ENCODE measurements at regions not wholly inside any gene's neighbourhood (a gene's known extent, or its start where the extent isn't known, plus 50 kb on each side); places are given as distances from the start of the nearest gene placed in this dataset.

DNA sequence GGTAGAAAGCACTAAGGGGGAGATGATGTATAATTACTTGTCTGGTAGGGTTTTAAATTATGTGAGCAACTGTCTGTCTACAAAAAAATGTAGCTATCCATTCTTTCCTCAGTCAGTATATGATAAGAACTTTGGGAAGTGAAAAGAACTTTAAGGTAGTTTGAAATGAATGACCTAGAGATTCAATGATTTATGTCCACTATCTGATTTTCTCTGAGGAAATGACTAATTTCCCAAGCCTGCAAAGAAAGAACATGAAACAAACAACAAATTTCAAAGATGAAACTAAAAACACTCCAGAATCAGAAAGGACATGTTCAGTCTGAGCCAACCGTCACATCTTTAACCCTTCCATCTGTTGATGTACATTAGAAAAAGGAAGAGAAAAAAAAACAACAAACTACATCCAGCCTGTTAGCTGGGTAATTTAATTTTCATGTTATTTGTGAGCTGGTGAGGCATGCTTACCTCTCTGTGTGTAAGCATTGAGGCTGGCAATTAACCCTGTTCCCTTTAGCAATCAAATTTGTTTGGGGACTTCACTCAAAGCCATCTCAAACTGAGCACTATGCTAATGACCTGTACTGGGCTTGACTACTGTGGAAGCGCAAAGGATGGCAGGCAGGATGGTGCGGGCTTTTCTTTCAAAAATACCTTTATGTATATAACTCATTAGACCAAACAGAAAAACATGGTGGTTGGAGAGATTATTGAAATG, 220.1 kb downstream of the TUSC7 start:
- no peak for DNase-seq (ENCODE audit: low read depth in 2 of 3, low spot score in 2 of 3)

DNA sequence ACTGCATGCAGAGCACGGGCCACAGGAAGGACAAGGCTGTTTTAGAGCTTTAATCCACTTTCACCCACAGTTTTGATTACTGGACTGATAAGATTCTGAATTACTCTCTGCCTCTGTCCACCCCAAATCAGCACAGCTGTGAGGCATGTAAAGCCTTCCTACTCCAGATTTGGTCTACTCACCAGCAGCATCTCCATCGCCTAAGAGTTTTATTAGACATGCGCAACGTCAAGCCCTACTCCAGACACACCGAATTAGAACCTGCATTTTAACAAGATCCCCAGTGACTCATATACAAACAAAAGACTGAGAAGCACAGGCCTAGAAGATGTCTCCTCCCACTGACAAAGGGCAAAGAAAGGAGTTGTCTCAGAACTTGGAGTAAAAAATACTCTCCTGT, 221.2 kb downstream of the TUSC7 start:
- no peak for DNase-seq (ENCODE audit: low read depth in 2 of 3, low spot score in 2 of 3)

DNA sequence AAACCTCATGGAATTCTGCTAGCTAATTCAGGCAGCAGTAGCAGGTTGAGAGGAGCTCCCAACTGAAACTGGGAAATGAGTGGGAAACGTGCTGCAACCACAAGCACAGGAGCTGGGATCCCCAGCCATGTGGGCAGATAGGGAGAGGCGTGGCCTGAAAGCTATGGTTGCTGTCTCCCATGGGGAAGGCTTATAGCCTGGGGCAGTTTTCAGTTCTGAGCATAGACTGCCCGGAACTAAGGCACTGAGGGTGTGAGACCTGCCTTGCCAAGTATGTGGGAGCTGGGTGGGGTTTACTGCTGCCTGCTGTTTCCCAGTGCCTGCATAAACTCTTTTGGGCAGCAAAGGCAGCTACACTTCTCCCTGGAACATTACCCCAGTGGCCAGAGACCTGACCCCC, 229.5 kb downstream of the TUSC7 start:
- no peak for DNase-seq (ENCODE audit: low read depth in 2 of 3, low spot score in 2 of 3)

DNA sequence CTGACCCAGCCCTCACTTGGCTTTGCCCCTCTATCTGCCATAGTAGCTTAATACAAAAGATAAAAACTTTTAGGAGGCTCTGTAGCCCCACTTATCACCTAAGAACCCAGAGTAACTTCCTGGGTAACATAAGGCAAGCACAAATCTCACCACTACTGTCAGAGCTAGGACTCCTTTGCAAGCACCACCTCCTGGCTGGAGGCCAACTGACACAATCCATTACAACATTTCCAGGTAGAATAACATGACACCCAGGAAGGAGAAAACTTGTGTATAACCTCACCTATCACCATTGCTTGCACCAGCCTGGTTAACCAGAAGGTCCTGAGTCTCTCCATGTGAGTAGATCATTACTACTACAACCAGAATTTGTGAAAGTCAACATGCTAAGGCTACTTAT, 230.0 kb downstream of the TUSC7 start:
- DNase-seq (ENCODE audit: low read depth in 2 of 3, low spot score in 2 of 3), result no peak

DNA sequence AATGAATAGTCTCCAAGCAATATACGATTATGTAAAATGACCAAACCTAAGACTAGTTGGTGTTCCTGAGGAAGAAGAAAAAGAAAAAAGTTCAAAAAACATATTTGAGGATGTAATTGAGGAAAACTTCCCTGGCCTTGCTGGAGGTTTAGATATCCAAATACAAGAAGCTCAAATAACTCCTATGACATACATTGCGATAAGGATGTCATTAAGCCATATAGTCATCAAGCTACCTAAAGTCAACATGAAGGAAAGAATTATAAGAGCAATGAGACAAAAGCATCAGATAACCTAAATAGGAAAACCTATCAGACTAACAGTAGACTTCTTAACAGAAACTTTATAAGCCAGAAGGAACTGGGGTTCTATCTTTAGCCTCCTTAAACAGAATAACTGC, 231.1 kb downstream of the TUSC7 start:
- DNase-seq (ENCODE audit: low read depth in 2 of 3, low spot score in 2 of 3), result no peak

DNA sequence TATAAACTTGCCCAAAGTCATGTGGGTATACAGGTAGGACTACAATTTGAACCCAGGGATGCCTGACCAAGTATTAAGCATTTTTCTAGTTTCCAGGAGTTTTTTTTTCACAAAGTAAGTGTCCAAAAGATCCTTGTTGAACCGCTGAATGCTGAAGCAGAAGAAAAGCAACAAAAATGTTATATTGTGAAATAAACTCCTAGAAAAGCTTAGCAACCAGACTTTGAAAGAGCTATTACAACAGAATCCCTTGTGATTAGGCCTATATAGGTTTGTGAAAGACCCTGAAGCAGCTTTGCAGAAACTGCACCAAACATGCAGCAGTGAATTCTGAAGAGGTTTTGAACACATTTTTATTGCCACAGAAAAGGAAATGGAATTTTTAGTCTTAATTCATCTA, 236.8 kb downstream of the TUSC7 start:
- DNase-seq (ENCODE audit: low read depth in 2 of 3, low spot score in 2 of 3), result no peak

DNA sequence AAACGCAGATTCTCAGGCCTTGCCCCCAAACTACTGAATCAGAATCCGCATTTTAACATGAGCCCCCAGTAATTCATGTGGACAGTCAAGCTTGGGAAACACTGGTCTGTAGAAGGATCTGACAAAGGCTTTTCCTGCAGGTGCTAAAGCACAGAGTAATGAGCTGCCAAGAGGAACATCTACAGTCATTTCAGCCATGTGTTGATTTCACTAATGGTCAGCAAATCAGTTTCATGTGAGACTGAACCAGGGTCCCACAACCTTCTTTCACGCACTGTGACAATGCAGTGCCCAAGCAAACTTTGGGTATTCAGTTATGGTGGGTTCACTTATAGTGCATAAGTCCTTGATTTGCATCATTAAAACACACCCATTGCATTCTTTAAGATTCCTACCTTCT, 237.6 kb downstream of the TUSC7 start:
- DNase-seq (ENCODE audit: low read depth in 2 of 3, low spot score in 2 of 3), result no peak

DNA sequence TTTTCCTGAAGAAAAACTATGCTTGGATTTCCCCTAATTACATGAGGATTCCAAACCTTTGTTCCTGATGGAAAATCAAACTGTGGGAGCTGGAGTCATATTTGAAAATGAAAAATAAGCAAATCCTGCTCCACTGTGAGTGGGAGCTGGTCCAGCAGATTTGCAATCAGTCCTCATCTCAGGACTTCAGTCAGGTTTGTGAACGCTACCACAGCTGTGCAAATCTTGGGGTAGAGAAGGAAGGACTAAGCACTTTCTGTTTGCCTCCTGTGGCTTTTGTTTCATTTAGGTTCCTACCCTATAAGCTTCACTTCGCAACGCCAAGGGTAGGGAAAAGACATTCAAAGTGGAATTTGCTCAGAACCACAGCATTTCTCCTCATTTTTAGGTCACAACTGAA, 238.2 kb downstream of the TUSC7 start:
- DNase-seq (ENCODE audit: low read depth in 2 of 3, low spot score in 2 of 3), result no peak

DNA sequence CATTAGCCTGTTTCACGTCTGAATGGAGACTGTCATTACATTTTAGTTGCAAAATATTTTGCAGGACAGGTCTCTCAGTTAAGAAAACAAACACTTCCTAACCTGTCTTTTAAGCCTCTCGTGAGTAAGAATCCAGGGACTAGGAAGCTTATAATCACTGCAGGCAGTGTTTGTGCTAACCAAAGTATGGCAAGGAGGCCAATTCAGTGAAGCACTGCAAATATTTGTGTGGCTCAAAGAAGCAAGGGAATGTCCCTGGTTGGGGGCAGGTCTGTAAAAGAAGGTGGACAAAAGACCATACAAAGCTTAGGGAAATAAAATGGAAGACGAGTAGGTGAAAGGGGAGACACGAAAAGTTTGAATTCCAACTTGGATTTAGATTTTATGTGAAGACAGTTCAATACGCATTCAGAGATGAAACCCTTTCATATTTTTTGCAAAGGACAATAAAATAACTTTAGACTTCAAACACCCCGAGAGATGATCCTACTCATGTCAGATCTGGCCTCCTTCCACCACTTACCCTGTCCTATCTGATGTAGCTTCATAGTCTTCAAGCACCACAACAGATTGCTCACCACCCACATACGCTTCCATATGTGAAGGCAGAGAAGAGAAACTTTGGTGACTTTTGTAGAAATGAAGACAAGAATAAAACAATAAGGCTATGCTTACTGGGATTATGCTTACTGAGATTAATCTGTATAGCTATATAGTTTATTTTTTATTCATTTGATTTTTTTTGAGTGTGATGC, 240.9 kb downstream of the TUSC7 start:
- DNase-seq (ENCODE audit: low read depth in 2 of 3, low spot score in 2 of 3), result no peak

DNA sequence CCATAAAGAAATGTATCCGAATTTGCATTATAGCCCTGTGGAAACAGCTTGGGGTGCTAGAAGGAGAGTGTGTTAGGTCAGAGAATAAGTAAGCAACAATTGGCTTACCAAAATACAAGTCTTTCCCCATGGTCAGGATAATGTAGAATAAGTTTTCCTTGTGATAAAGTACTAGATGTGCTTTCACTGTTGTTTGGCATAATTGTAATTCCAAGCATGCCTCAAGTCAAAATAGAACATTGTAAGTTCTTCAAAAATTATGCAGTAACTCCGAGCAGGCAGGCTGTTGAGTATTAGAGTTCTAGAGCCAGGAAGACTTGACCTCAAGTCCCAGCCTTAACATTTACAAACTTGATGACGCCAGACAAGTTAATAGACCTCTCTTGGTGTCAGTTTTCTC, 242.0 kb downstream of the TUSC7 start:
- no peak for DNase-seq (ENCODE audit: low read depth in 2 of 3, low spot score in 2 of 3)

DNA sequence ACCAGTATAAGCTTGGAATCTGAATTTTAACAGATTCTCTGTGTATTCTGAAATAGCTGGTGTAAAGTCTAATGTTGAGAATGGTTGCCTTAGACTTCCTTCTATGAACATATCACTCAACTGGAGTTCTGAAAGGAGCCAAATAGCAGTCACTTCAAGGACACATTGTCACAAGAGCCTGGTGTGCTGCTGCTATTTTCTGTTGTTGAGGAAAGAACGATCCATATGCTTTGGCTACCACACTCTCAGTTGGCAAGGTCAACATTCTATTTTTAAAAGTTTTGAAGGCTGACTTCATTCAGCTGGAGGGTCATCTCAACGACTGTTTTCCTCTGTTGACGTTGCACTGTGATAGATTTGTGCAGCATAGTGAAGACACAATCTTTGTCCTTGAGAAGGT, 248.7 kb downstream of the TUSC7 start:
- no peak for DNase-seq (ENCODE audit: low read depth in 2 of 3, low spot score in 2 of 3)

DNA sequence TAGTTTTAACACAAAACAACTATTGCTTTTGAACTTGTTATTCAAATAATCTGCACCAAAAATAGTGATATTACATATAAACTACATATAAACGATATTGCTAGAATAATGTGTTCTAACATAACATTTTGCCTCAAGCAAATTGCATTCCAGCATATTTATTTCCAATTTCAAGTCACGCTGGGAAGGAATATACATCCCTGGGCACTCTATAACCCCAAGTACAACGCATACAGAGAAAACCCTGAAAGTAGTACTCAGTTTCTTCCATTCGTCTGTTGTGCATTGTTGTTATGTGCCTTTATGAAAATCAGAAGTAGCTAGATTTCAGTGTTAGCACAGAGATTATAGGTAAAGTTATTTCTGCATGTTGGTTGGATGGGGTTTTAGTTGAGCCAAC, 251.5 kb downstream of the TUSC7 start:
- DNase-seq (ENCODE audit: low read depth in 2 of 3, low spot score in 2 of 3), result no peak

DNA sequence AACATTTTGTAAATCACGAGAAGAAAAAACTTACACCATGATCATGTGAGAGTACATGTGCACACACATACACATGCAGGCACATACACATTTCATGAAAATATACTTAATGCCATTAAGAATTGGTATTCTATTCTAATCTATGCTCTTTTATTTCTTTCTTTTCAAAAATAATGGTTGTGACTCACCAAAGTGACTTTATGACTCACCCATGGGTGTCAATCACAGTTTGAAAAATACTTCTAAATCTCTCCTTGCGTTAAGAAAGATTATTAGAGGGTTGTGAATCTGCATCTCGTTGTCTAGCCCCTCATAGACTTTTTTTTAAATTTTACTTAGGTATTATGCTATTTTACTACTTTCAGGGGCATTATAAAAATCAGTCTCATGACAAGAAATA, 254.2 kb downstream of the TUSC7 start:
- no peak for DNase-seq (ENCODE audit: low read depth in 2 of 3, low spot score in 2 of 3)

DNA sequence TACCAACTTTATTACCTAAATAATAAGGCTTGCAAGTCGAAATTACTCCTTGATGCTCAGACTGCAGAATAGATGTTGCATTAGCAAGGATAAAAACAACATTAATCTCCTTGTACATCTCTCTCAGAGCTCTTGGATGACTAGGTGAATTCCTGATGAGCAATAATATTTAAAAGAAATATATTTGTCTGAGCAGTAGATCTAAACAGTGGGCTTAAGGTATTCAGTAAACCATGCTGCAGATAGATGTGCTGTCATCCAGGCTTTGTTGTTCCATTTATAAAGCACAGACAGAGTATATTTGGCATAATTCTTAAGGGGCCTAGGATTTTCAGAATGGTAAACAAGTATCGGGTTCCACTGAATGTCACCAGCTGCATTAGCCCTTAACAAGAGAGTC, 257.1 kb downstream of the TUSC7 start:
- DNase-seq (ENCODE audit: low read depth in 2 of 3, low spot score in 2 of 3), result no peak

DNA sequence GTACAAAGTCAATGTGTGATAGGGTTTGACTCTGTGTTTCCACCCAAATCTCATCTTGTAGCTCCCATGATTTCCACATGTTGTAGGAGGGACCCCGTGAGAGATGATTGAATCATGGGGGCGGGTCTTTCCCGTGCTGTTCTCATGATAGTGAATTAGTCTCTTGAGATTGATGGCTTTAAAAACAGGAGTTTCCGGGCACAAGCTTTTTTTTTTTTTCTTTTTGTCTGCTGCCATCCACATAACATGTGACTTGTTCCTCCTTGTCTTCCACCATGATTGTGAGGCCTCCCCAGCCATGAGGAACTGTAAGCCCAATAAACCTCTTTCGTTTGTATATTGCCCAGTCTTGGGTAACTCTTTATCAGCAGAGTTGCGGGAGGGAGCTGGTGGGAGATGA, 259.6 kb downstream of the TUSC7 start:
- no peak for DNase-seq (ENCODE audit: low read depth in 2 of 3, low spot score in 2 of 3)

DNA sequence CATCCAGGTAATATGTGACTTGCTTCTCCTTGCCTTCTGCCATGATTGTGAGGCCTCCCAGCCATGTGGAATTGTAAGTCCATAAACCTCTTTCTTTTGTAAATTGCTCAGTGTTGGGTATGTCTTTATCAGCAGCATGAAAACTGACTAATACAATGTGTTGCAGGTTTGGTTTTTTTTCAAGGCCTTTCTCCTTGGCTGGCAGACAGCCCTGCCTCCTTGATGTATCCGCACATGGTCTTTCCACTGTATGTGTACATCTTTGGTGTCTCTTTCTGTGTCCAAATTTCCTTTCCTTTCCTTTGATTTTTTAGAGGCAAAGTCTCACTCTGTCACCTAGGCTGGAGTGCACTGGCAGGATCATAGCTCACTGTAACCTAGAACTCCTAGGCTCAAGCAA, 260.1 kb downstream of the TUSC7 start:
- no peak for DNase-seq (ENCODE audit: low read depth in 2 of 3, low spot score in 2 of 3)

DNA sequence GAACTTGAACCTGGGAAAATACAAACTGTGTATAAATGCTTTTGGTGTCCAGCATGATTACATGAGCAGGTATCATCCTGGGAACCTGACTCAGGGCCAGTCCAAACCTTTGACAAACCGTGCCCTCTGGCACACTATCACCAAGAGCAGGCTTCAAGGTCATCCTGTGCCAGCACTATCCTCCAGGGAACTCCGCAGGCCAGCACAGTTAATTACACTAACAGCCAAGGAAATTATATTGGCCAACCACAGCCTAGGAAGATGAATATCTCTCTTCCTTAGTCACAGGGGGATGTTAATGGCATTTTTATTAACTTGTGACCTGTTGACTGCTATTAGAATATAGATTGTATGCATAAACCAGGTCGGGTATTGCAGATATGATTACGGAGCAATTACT, 262.0 kb downstream of the TUSC7 start:
- DNase-seq (ENCODE audit: low read depth in 2 of 3, low spot score in 2 of 3), result no peak

DNA sequence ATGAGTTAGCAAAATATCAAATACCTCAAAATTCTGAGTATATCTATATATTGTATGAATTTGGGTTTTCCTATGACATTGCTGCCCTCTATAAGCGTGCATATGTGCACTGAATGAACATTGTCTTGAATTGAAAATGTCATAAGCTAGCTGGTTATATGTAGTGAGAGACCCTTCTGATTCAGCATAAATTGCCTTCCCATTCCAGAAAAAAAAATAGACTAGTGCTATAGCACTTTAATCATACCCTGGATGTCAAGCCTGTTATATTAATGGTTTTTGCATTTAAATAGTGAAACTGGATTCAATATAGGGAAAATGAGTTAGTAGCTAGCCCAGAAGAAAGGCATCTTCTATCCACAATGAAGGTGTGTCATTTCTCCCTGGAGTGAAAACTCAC, 265.1 kb downstream of the TUSC7 start:
- DNase-seq (ENCODE audit: low read depth in 2 of 3, low spot score in 2 of 3), result no peak

DNA sequence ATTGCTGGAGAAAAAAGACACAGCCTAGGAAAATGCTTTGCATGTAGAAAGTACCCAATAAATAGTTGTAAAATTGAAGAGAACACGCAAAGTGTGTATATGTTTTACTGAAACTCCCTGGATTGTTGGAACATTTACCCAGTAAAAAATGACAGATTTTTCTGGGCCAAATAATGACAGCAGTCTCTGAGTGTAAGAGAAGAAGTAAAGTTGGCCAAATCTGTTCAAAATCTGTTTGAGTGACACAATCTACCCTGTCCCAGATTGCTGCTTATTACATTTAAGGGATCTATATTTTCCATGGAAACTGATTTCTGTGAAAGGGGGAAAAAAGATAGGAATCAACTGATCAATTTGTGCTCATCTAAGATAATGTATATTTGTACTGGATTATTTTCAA, 267.9 kb downstream of the TUSC7 start:
- DNase-seq (ENCODE audit: low read depth in 2 of 3, low spot score in 2 of 3), result no peak

DNA sequence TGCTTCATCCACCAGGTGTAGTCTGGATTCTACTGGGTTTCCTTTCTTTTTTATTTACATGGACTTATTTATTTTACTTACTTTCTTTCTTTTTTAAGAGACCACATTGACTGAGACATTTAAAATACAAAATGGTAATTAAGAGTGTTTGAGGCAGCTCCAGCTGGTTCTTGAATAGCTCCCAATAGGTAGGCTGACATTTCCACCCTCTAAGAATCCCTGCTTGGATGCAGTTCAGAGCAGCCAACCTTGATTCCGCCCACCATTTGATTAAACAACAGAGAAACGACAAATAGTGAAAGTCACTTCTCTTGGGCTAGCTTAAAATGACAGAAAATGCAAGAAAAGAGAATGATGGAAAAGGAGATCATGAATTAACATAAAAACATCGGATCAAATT, 270.5 kb downstream of the TUSC7 start:
- DNase-seq (ENCODE audit: low read depth in 2 of 3, low spot score in 2 of 3), result no peak

DNA sequence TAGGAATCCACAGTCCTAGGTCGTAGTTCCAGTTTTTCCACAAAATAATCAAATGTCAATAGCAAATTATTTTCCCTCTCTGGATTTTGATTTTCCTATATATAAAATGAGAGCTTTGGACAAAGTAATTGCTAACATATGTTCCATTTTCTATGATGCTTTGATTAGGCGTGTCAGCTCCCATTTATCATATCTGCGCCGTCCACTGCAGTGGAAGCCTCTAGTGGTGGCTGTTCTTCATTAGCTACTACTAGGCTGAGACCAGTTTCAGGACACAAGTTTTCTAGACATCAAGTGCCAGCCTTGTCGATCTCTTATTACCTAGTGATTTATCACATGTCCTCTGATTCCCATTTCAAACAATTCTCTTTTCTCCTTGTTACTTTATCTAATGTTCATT, 271.5 kb downstream of the TUSC7 start:
- DNase-seq (ENCODE audit: low read depth in 2 of 3, low spot score in 2 of 3), result no peak

DNA sequence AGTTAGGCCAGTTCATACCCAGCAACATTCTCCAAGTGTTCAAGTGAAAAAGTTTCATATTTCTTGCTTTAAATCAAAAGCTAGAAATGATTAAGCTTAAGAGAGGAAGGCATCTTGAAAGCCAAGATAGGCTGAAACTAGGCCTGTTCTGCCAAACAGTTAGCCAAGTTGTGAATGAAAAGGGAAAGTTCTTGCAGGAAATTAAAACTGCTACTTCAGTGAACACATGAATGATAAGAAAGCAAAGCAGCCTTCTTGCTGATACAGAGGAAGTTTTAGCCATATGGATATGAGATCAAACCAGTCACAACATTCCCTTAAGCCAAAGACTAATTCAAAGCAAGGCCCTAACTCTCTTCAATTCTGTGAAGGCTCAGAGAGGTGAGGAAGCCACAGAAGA, 274.7 kb downstream of the TUSC7 start:
- DNase-seq (ENCODE audit: low read depth in 2 of 3, low spot score in 2 of 3), result no peak

DNA sequence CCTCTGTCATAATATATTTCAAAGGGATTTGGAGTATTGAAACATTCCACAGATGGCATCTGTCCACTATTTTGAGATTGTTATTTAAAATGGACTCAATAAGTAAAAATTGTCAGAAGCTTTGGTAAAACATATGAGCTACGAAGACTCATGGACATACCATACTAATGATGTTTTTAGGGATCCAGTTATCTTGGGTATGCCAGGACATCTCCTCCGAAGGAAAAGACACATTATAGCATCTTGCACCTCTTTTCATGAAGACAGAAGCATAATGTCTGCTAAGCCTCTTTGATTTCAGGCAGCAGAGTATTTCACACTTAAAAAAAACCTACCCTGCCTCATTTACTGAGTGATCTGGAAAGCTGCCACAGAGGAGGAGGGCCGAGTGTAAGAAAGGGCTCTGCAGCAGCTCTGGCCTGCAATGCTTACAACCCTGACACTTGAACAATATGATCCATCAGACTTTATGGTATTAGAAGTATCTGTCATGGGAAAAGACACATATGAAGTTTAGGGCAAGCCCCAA, 284.8 kb downstream of the TUSC7 start:
- no peak for DNase-seq (ENCODE audit: low read depth in 2 of 3, low spot score in 2 of 3)
